ENCODE measurements at regions not wholly inside any gene's neighbourhood (a gene's known extent, or its start where the extent isn't known, plus 50 kb on each side); places are given as distances from the start of the nearest gene placed in this dataset.

- no peak for TF ChIP-seq CTCF (IDR thresholded peaks at IDR 0.05; ENCODE audit: insufficient read depth, low read length, missing control alignments)
- ChIA-PET POLR2A (no interaction called here), CTCF (no interaction called here)
- DNase-seq (ENCODE audit: low read depth, low spot score), result no peak
- no peak overlapping the region for H3K4me3 ChIP-seq (ENCODE audit: low read depth, low read length)
Observed at GRCh38 chr7:115474137-115474536, 552.2 kb downstream of the MDFIC start.

- ChIA-PET CTCF (no interaction called here), POLR2A (no interaction called here)
- no peak for TF ChIP-seq CTCF (IDR thresholded peaks at IDR 0.05; ENCODE audit: insufficient read depth, low read length, missing control alignments)
- no peak overlapping the region for H3K4me3 ChIP-seq (ENCODE audit: low read depth, low read length)
- no peak for DNase-seq (ENCODE audit: low read depth, low spot score)
Observed at GRCh38 chr7:115471891-115472290, 550.0 kb downstream of the MDFIC start.

GRCh38 chr7:115462301-115463015 lies 540.6 kb downstream of the MDFIC start:
- TF ChIP-seq CTCF (IDR thresholded peaks at IDR 0.05; ENCODE audit: insufficient read depth, low read length, missing control alignments), result no peak
- POLR2A ChIA-PET, result no interaction called here
- CTCF ChIA-PET, result no interaction called here

GRCh38 chr7:115449689-115450088 lies 527.8 kb downstream of the MDFIC start:
- H3K4me3 ChIP-seq (ENCODE audit: low read depth, low read length), result no peak overlapping the region
- DNase-seq (ENCODE audit: low read depth, low spot score), result no peak
- POLR2A ChIA-PET, result no interaction called here
- TF ChIP-seq CTCF (IDR thresholded peaks at IDR 0.05; ENCODE audit: insufficient read depth, low read length, missing control alignments), result no peak
- CTCF ChIA-PET, result no interaction called here

More at GRCh38 chr7:115462301-115463015, 540.6 kb downstream of the MDFIC start:
- DNase-seq (ENCODE audit: low read depth, low spot score), result no peak
- no peak overlapping the region for H3K4me3 ChIP-seq (ENCODE audit: low read depth, low read length)

GRCh38 chr7:115447495-115447894 lies 525.6 kb downstream of the MDFIC start:
- no peak overlapping the region for H3K4me3 ChIP-seq (ENCODE audit: low read depth, low read length)
- TF ChIP-seq CTCF (IDR thresholded peaks at IDR 0.05; ENCODE audit: insufficient read depth, low read length, missing control alignments), result no peak
- no peak for DNase-seq (ENCODE audit: low read depth, low spot score)
- ChIA-PET CTCF (no interaction called here), POLR2A (no interaction called here)

- CTCF ChIA-PET, result no interaction called here
- no peak for DNase-seq (ENCODE audit: low read depth, low spot score)
- POLR2A ChIA-PET, result no interaction called here
Observed at GRCh38 chr7:115441033-115441432, 519.1 kb downstream of the MDFIC start.

More at GRCh38 chr7:115441033-115441432, 519.1 kb downstream of the MDFIC start:
- TF ChIP-seq CTCF (IDR thresholded peaks at IDR 0.05; ENCODE audit: insufficient read depth, low read length, missing control alignments), result no peak
- H3K4me3 ChIP-seq (ENCODE audit: low read depth, low read length), result no peak overlapping the region
